GM12878 (cell line): ENCODE measurements at regions not wholly inside any gene's neighbourhood (a gene's known extent, or its start where the extent isn't known, plus 50 kb on each side); places are given as distances from the start of the nearest gene placed in this dataset.

Source experiments
- BCLAF1 ChIP-seq: fragments of 450-650 bp; IDR thresholded peaks from 2 replicates; pipeline ENCODE4 v1.6.1; 2017; ENCODE audit warnings: antibody characterized with exemption, mild to moderate bottlenecking, moderate library complexity
- CTCF ChIP-seq, 3 experiments: IDR thresholded peaks in 2 of 3; conservative IDR thresholded peaks in 1 of 3; 2 replicates each; pipeline ENCODE4 v1.5.1; 2011; ENCODE audit warnings: low read depth in 3 of 3, low read length in 3 of 3, mild to moderate bottlenecking in 3 of 3, control low read depth in 2 of 3, moderate library complexity in 2 of 3, inconsistent platforms in 1 of 3, mixed read lengths in 1 of 3; ENCODE audit not compliant: control insufficient read depth in 2 of 3, insufficient read depth in 1 of 3; ENCODE audit errors: extremely low read depth in 1 of 3
- PKNOX1 ChIP-seq: fragments of 450-650 bp; IDR thresholded peaks from 2 replicates; pipeline ENCODE4 v1.6.1; 2016; ENCODE audit warnings: mild to moderate bottlenecking
- ZNF274 ChIP-seq: IDR thresholded peaks from one replicate; pipeline ENCODE4 v1.8.0; 2011; ENCODE audit not compliant: insufficient read length, insufficient read depth

- no peak for TF ChIP-seq BCLAF1
- TF ChIP-seq ZNF274, result no peak
- TF ChIP-seq CTCF (IDR thresholded peaks at IDR 0.05 in 2 of 3, conservative IDR thresholded peaks at IDR 0.05 in 1 of 3; ENCODE audit: control insufficient read depth in 2 of 3, extremely low read depth in 1 of 3, insufficient read depth in 1 of 3, low read depth in 3 of 3, low read length in 3 of 3), result no peak
- TF ChIP-seq PKNOX1, result no peak
Measured at GRCh38 chr7:33742521-33742920, 162.8 kb upstream of the BMPER start.
